Keratinocyte (primary cell): ENCODE measurements at regions not wholly inside any gene's neighbourhood (a gene's known extent, or its start where the extent isn't known, plus 50 kb on each side); places are given as distances from the start of the nearest gene placed in this dataset.

Experiments used
- DNase-seq: peaks from one replicate; pipeline ENCODE4 v3.0.0-alpha.2; 2011; ENCODE audit warnings: low read depth, missing footprints, low spot score
- FAIRE-seq: peaks from 2 replicates; lab custom pipeline; 2011; peaks lifted over from hg19 to GRCh38; lab: Jason Lieb, UNC
- H2AFZ ChIP-seq: 2 replicates; pipeline ENCODE4 v1.6.0; 2012; ENCODE audit warnings: low read length, control low read depth, inconsistent platforms; ENCODE audit not compliant: control insufficient read depth
- H3K27ac ChIP-seq: 2 replicates; pipeline ENCODE4 v1.5.1; 2011; ENCODE audit warnings: low read length; ENCODE audit not compliant: control insufficient read depth, insufficient read depth
- H3K27me3 ChIP-seq: 3 replicates; pipeline ENCODE4 v1.6.0; 2011; ENCODE audit warnings: low read length; ENCODE audit not compliant: control insufficient read depth, insufficient read depth; ENCODE audit errors: extremely low read depth
- H3K36me3 ChIP-seq, 2 experiments: 2 replicates in 1 of 2; 3 replicates in 1 of 2; pipeline ENCODE4 v1.5.1; 2011; ENCODE audit warnings: low read length in 2 of 2, mild to moderate bottlenecking in 1 of 2; ENCODE audit not compliant: control insufficient read depth in 2 of 2, insufficient read depth in 2 of 2; ENCODE audit errors: extremely low read depth in 1 of 2
- H3K4me1 ChIP-seq: 3 replicates; pipeline ENCODE4 v1.5.1; 2011; ENCODE audit warnings: low read length; ENCODE audit not compliant: control insufficient read depth, insufficient read depth; ENCODE audit errors: extremely low read depth
- H3K4me2 ChIP-seq: 3 replicates; pipeline ENCODE4 v1.6.0; 2011; ENCODE audit warnings: low read depth, low read length; ENCODE audit not compliant: control insufficient read depth, insufficient read depth; ENCODE audit errors: extremely low read depth
- H3K4me3 ChIP-seq, 3 experiments: fragments of 200-600 bp in 1 of 3; sonication (generic) in 1 of 3; 2 replicates in 2 of 3; 3 replicates in 1 of 3; pipeline ENCODE4 v1.5.1; 2011 to 2016; ENCODE audit warnings: low read length in 3 of 3, mild to moderate bottlenecking in 3 of 3, control low read depth in 2 of 3, inconsistent platforms in 1 of 3, low read depth in 1 of 3, mixed read lengths in 1 of 3, mixed run types in 1 of 3, moderate library complexity in 1 of 3; ENCODE audit not compliant: control insufficient read depth in 2 of 3, insufficient read depth in 2 of 3; ENCODE audit errors: extremely low read depth in 1 of 3
- H3K79me2 ChIP-seq: 2 replicates; pipeline ENCODE4 v1.6.0; 2012; ENCODE audit warnings: low read length; ENCODE audit not compliant: control insufficient read depth, insufficient read depth
- H3K9ac ChIP-seq: 3 replicates; pipeline ENCODE4 v1.6.0; 2011; ENCODE audit warnings: low read length; ENCODE audit not compliant: control insufficient read depth, insufficient read depth; ENCODE audit errors: extremely low read depth
- H3K9me1 ChIP-seq: 3 replicates; pipeline ENCODE4 v1.6.0; 2011; ENCODE audit warnings: low read length; ENCODE audit not compliant: control insufficient read depth, insufficient read depth; ENCODE audit errors: extremely low read depth
- H3K9me3 ChIP-seq: 2 replicates; pipeline ENCODE4 v1.5.1; 2012; ENCODE audit warnings: low read depth, low read length; ENCODE audit not compliant: control insufficient read depth
- H4K20me1 ChIP-seq: 3 replicates; pipeline ENCODE4 v1.6.0; 2011; ENCODE audit warnings: low read length; ENCODE audit not compliant: control insufficient read depth, insufficient read depth; ENCODE audit errors: extremely low read depth
- EZH2 ChIP-seq: IDR thresholded peaks from one replicate; pipeline ENCODE4 v1.6.1; 2012; ENCODE audit warnings: inconsistent platforms, mild to moderate bottlenecking, low read length, moderate library complexity
- dilution Hi-C: fragments of 300-500 bp; cut with MboI; formaldehyde crosslinking; loops from one replicate; pipeline ENCODE4 v1.7.0; 2020; ENCODE audit warnings: low sequenced_read_pairs; ENCODE audit not compliant: extremely low pct_ligation_motif_present
- TF ChIP-seq, protein P1 (sequence below), 3 experiments: IDR thresholded peaks in 1 of 3; conservative IDR thresholded peaks in 1 of 3; optimal IDR thresholded peaks in 1 of 3; 2 replicates in 2 of 3; 3 replicates in 1 of 3; pipeline versions ENCODE3 to v1.5.1; 2011; ENCODE audit warnings: low read length in 3 of 3, mild to moderate bottlenecking in 3 of 3, moderate library complexity in 2 of 3, control low read depth in 1 of 3, inconsistent platforms in 1 of 3; ENCODE audit not compliant: insufficient read depth in 2 of 3; ENCODE audit errors: extremely low read depth in 1 of 3

DNA sequence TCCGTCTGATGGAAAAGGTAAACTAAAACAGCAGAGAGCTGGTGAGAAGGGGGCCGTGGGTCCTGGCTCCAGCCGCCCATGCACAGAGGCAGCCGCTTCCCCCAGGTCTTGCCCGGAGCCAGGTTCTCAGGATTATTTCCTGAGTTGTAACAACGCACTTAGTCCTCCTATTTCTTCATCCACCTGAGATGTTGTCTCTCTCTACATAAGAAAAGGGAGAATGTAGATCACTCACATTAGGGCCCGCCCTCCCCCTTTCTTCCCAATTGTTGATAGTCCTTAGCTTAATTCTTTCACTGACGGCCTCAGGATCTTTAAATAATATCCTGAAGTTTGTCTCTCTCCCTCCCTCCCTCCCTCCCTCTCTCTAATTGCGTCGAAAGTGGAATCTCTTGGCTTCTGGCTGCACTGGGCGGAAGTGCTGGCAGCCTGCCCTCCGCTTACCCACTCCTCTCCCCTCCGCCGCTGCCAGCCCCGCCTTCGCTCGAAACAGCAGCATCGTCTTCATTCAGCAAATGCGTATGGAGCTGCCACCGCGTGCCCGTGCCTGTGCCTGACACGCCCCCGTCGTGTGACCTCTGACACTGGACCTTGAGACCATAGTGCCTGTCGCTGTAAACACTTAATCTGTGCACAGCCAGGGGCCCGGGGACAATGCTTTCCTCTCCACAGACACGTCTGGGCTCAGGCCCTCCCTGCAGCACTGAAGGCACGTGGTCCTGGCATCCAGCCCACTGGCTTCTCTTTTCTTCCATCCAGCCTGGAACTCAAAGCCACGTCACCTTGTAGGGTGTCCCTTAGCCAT is 174.5 kb upstream of the PPP2R2D start:
- Histone ChIP-seq H3K79me2 (no peaks in the 10 kb centered on the region), H3K27me3 (no peaks in the 10 kb centered on the region), H4K20me1 (no peaks in the 10 kb centered on the region), H3K27ac (no peak overlapping the region), H3K9me3 (peaks cover 17% of the 10 kb centered on the region), H3K4me3 (no peak overlapping the region), H3K4me1 (no peaks in the 10 kb centered on the region), H3K4me2 (no peak overlapping the region), H2AFZ (no peak overlapping the region), H3K9me1 (no peaks in the 10 kb centered on the region), H3K9ac (no peak overlapping the region), H3K36me3 (no peaks in the 10 kb centered on the region)
- dilution Hi-C loops = no loop called here
- no peak for DNase-seq
- no peak for FAIRE-seq
- no peak for TF ChIP-seq EZH2
- TF ChIP-seq, protein P1, sequence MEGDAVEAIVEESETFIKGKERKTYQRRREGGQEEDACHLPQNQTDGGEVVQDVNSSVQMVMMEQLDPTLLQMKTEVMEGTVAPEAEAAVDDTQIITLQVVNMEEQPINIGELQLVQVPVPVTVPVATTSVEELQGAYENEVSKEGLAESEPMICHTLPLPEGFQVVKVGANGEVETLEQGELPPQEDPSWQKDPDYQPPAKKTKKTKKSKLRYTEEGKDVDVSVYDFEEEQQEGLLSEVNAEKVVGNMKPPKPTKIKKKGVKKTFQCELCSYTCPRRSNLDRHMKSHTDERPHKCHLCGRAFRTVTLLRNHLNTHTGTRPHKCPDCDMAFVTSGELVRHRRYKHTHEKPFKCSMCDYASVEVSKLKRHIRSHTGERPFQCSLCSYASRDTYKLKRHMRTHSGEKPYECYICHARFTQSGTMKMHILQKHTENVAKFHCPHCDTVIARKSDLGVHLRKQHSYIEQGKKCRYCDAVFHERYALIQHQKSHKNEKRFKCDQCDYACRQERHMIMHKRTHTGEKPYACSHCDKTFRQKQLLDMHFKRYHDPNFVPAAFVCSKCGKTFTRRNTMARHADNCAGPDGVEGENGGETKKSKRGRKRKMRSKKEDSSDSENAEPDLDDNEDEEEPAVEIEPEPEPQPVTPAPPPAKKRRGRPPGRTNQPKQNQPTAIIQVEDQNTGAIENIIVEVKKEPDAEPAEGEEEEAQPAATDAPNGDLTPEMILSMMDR (optimal IDR thresholded peaks at IDR 0.05 in 1 of 3, IDR thresholded peaks at IDR 0.05 in 1 of 3, conservative IDR thresholded peaks at IDR 0.05 in 1 of 3; ENCODE audit: extremely low read depth in 1 of 3, insufficient read depth in 2 of 3, low read length in 3 of 3) = no peak

- Histone ChIP-seq H3K9me3 (peaks cover 17% of the 10 kb centered on the region), H3K4me2 (no peak overlapping the region), H3K9me1 (no peaks in the 10 kb centered on the region), H2AFZ (no peak overlapping the region), H3K79me2 (no peaks in the 10 kb centered on the region), H4K20me1 (no peaks in the 10 kb centered on the region), H3K27ac (no peak overlapping the region), H3K4me1 (no peaks in the 10 kb centered on the region), H3K36me3 (no peaks in the 10 kb centered on the region), H3K9ac (no peak overlapping the region), H3K27me3 (no peaks in the 10 kb centered on the region), H3K4me3 (no peak overlapping the region)
- dilution Hi-C loops = no loop called here
- FAIRE-seq = no peak
- no peak for TF ChIP-seq EZH2
- TF ChIP-seq, protein P1 (optimal IDR thresholded peaks at IDR 0.05 in 1 of 3, IDR thresholded peaks at IDR 0.05 in 1 of 3, conservative IDR thresholded peaks at IDR 0.05 in 1 of 3; ENCODE audit: extremely low read depth in 1 of 3, insufficient read depth in 2 of 3, low read length in 3 of 3) = no peak
- no peak for DNase-seq
Measured at GRCh38 chr10:131726967-131727366, 173.8 kb upstream of the PPP2R2D start.
